ENCODE measurements at regions not wholly inside any gene's neighbourhood (a gene's known extent, or its start where the extent isn't known, plus 50 kb on each side); places are given as distances from the start of the nearest gene placed in this dataset.

GRCh38 chr19:28746478-28746877, 466.5 kb downstream of the UQCRFS1 start:
- Histone ChIP-seq H3K27me3 (no peaks in the 10 kb centered on the region), H3K36me3 (replicated peaks in 1 of 2) (no peaks in the 10 kb centered on the region), H3K4me1 (replicated peaks in 1 of 2) (no peaks in the 10 kb centered on the region), H3K27ac (no peak overlapping the region), H3K9me3 (replicated peaks in 1 of 3) (no peaks in the 10 kb centered on the region), H3K4me3 (no peak overlapping the region)
- intact Hi-C loops (cut with DNase I), result no loop called here
- WGBS, 4 donors, result 34 to 61% (median 45%) methylated on average over 2 of the region's 2 CpGs
- TF ChIP-seq, protein P1, sequence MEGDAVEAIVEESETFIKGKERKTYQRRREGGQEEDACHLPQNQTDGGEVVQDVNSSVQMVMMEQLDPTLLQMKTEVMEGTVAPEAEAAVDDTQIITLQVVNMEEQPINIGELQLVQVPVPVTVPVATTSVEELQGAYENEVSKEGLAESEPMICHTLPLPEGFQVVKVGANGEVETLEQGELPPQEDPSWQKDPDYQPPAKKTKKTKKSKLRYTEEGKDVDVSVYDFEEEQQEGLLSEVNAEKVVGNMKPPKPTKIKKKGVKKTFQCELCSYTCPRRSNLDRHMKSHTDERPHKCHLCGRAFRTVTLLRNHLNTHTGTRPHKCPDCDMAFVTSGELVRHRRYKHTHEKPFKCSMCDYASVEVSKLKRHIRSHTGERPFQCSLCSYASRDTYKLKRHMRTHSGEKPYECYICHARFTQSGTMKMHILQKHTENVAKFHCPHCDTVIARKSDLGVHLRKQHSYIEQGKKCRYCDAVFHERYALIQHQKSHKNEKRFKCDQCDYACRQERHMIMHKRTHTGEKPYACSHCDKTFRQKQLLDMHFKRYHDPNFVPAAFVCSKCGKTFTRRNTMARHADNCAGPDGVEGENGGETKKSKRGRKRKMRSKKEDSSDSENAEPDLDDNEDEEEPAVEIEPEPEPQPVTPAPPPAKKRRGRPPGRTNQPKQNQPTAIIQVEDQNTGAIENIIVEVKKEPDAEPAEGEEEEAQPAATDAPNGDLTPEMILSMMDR (IDR thresholded peaks at IDR 0.05), result no peak
- TF ChIP-seq POLR2A (IDR thresholded peaks at IDR 0.05), result no peak
- peak in 1 of 7 donors; percentile 13 for DNase-seq

- H3K36me3 ChIP-seq (replicated peaks in 1 of 2), result no peaks in the 10 kb centered on the region
- no peak overlapping the region for H3K4me3 ChIP-seq
- H3K4me1 ChIP-seq (replicated peaks in 1 of 2), result no peaks in the 10 kb centered on the region
- H3K27ac ChIP-seq, result no peak overlapping the region
- TF ChIP-seq, protein P1 (IDR thresholded peaks at IDR 0.05), result no peak
- no peak for TF ChIP-seq POLR2A (IDR thresholded peaks at IDR 0.05)
- no peaks in the 10 kb centered on the region for H3K27me3 ChIP-seq
- DNase-seq, result no peak
- WGBS, 4 donors, result 68 to 76% (median 71%) methylated on average over 6 of the region's 6 CpGs
- intact Hi-C loops (cut with DNase I), result no loop called here
- no peaks in the 10 kb centered on the region for H3K9me3 ChIP-seq (replicated peaks in 1 of 3)
These were observed 468.0 kb downstream of the UQCRFS1 start for GRCh38 chr19:28744943-28745342.

- intact Hi-C loops (cut with DNase I), result no loop called here
- no peak for DNase-seq
These were observed 468.9 kb downstream of the UQCRFS1 start for GRCh38 chr19:28744014-28744413.

DNA sequence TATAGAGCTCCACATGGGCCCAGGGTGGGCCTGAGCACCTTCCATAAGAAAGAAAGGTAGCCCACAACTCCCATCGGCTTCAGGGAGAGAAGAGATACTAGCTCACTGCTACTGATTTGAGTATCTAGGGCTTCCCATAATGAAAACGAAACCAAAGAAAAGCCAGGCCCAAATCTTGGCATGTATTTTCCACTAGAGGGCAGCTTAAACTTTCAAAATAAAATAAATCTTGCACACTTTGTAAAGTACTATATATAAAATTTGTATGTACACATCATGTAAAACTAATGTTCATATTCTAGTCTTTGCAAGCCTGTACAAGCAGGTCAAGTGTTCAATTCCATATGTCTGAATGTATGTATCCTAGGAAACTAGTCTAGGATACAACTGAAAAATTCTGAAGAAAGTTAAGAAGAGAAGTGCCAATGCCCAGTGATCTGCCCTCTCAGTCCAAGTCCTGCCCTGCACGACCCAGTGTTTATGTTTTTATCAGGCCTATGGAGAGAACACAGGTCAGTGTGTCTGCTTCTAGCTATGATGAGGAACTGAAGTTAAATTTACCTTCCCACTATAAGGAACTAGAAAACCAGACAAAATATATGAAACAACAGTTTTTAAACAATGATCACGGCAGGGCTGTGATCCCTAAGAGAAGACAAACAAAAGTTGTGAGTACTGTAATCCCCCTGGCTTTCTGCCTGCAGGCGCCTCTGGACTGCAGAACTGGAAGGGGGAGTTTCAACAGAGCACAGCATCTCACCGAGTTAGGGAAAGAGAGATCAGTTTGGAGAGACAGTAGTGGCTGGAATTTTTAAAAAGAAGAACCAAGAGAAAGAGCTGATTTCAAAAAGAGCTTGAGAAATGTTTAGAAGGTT, 475.7 kb downstream of the UQCRFS1 start:
- H3K4me3 ChIP-seq, result no peak overlapping the region

More at GRCh38 chr19:28744014-28744413, 468.9 kb downstream of the UQCRFS1 start:
- Histone ChIP-seq H3K36me3 (replicated peaks in 1 of 2) (no peaks in the 10 kb centered on the region), H3K4me1 (replicated peaks in 1 of 2) (no peaks in the 10 kb centered on the region), H3K9me3 (replicated peaks in 1 of 3) (no peaks in the 10 kb centered on the region), H3K4me3 (no peak overlapping the region), H3K27me3 (no peaks in the 10 kb centered on the region), H3K27ac (no peak overlapping the region)
- TF ChIP-seq, protein P1 (IDR thresholded peaks at IDR 0.05), result no peak
- no peak for TF ChIP-seq POLR2A (IDR thresholded peaks at IDR 0.05)

More for the DNA sequence above, 475.7 kb downstream of the UQCRFS1 start:
- intact Hi-C loops (cut with DNase I), result loop anchor here in 1 of 2 donors (5.0 kb wide), 1 partner anchor 140 kb away; no protein-coding TSS in a partner anchor
- Histone ChIP-seq H3K27ac (no peak overlapping the region), H3K9me3 (replicated peaks in 1 of 3) (no peaks in the 10 kb centered on the region), H3K36me3 (replicated peaks in 1 of 2) (no peaks in the 10 kb centered on the region), H3K27me3 (no peaks in the 10 kb centered on the region), H3K4me1 (replicated peaks in 1 of 2) (no peaks in the 10 kb centered on the region)
- 15 to 35% (median 27%) methylated on average over 6 of the region's 6 CpGs for WGBS, 4 donors
- peak in 3 of 7 donors; percentile 16 to 27 (median 19) for DNase-seq
- TF ChIP-seq, protein P1 (IDR thresholded peaks at IDR 0.05), result peak; percentile 32 to 69 (median 56)
- no peak for TF ChIP-seq POLR2A (IDR thresholded peaks at IDR 0.05)
